ENCODE measurements at regions not wholly inside any gene's neighbourhood (a gene's known extent, or its start where the extent isn't known, plus 50 kb on each side); places are given as distances from the start of the nearest gene placed in this dataset.

DNA sequence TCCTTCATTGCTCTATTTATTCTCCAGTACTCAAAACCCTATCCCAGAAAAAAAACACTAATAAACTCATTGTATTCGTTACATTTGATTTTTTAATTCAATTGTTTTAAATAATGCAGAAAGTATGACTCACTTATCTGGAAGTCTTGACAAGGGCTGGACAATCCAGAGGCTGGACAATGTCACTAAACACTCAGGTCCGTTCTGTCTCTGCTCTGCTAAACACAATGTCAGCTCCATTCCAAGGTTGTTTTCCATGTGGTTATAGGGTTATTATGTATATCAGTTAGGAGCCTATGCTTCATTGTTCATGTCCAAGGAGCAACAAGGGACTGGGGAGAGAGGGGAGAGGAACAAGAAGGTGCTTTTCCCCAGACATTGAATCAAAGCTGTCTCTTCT lies 125.5 kb downstream of the IRS1 start:
- Histone ChIP-seq H3K9me3 (ENCODE audit: low read length) (no peaks in the 10 kb centered on the region), H3K27ac (ENCODE audit: extremely low read length, insufficient read depth, low read length) (no peak overlapping the region), H3K9ac (ENCODE audit: insufficient read depth, low read depth, low read length) (no peak overlapping the region), H3K4me2 (ENCODE audit: low read depth, low read length) (no peak overlapping the region), H3K36me3 (replicated peaks in 1 of 2; ENCODE audit: control insufficient read depth in 1 of 2, insufficient read depth in 2 of 2, low read length in 2 of 2) (no peaks in the 10 kb centered on the region), H3K79me2 (ENCODE audit: insufficient read depth, low read length) (no peaks in the 10 kb centered on the region), H3K27me3 (ENCODE audit: control insufficient read depth in 1 of 2, insufficient read depth in 2 of 2, low read length in 2 of 2) (no peaks in the 10 kb centered on the region), H2AFZ (ENCODE audit: low read length) (no peak overlapping the region), H4K20me1 (ENCODE audit: insufficient read depth, low read length) (no peaks in the 10 kb centered on the region), H3K4me1 (ENCODE audit: insufficient read depth, low read length) (peaks cover 24% of the 10 kb centered on the region), H3K4me3 (replicated peaks in 1 of 3; ENCODE audit: insufficient read depth in 1 of 3, low read depth in 2 of 3, low read length in 3 of 3) (no peak overlapping the region)
- FAIRE-seq (no peak), ATAC-seq (no peak), DNase-seq (ENCODE audit: low spot score) (no peak)
- in situ Hi-C loops (cut with HindIII; ENCODE audit: extremely low pct_ligation_motif_present, low pct_unique_long_range_greater_than_20kb) = no loop called here
- WGBS (ENCODE audit: low lambda C conversion rate) = 58% methylated on average over 2 of the region's 2 CpGs
- TF ChIP-seq JUNB (CRISPR knock-in tag; IDR thresholded peaks at IDR 0.05; ENCODE audit: borderline replicate concordance) (0 out of 2 replicates have a peak, but pooled peaks have one; percentile 13), ZNF501 (CRISPR knock-in tag; IDR thresholded peaks at IDR 0.05) (no peak), ZNF879 (CRISPR knock-in tag; IDR thresholded peaks at IDR 0.05) (no peak), ZNF629 (CRISPR knock-in tag; conservative IDR thresholded peaks at IDR 0.05) (no peak)
- TF ChIP-seq, protein P1, sequence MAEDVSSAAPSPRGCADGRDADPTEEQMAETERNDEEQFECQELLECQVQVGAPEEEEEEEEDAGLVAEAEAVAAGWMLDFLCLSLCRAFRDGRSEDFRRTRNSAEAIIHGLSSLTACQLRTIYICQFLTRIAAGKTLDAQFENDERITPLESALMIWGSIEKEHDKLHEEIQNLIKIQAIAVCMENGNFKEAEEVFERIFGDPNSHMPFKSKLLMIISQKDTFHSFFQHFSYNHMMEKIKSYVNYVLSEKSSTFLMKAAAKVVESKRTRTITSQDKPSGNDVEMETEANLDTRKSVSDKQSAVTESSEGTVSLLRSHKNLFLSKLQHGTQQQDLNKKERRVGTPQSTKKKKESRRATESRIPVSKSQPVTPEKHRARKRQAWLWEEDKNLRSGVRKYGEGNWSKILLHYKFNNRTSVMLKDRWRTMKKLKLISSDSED (CRISPR knock-in tag; IDR thresholded peaks at IDR 0.05) = no peak
- TF ChIP-seq, protein P2, sequence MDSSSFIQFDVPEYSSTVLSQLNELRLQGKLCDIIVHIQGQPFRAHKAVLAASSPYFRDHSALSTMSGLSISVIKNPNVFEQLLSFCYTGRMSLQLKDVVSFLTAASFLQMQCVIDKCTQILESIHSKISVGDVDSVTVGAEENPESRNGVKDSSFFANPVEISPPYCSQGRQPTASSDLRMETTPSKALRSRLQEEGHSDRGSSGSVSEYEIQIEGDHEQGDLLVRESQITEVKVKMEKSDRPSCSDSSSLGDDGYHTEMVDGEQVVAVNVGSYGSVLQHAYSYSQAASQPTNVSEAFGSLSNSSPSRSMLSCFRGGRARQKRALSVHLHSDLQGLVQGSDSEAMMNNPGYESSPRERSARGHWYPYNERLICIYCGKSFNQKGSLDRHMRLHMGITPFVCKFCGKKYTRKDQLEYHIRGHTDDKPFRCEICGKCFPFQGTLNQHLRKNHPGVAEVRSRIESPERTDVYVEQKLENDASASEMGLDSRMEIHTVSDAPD (CRISPR knock-in tag; IDR thresholded peaks at IDR 0.05) = no peak
- ChIA-PET POLR2A (no interaction called here), CTCF (ENCODE audit: low intra/inter-chr PET ratio, low total read pairs) (no interaction called here)
- intact Hi-C loops (cut with micrococcal nuclease; ENCODE audit: unreplicated experiment) = no loop called here
- BruUV-seq (replicated peaks) = no TSS peak

DNA sequence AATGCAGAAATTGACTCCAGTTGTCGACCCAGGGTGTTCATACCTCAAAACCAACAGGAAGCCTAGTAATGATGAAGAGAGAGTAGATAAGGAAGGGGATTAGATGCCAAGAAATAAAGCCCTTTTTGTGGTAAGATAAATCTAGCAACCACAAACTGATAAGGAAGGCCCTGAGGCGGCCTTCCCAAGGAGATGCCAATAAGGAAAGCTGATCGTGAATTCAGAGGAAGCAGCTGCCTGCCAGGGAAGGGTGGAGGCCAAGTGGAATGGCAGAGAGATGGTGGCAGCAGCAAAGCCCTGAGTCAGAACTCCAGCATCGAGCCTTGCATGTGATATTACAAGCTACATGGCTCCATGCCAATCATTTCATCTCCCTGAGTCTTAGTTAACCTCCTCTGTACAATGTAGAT lies 126.3 kb downstream of the IRS1 start:
- CTCF ChIA-PET (ENCODE audit: low intra/inter-chr PET ratio, low total read pairs) = no interaction called here
- H3K27ac ChIP-seq (ENCODE audit: extremely low read length, insufficient read depth, low read length) = no peak overlapping the region
- no peaks in the 10 kb centered on the region for H3K27me3 ChIP-seq (ENCODE audit: control insufficient read depth in 1 of 2, insufficient read depth in 2 of 2, low read length in 2 of 2)
- FAIRE-seq (no peak), ATAC-seq (no peak), DNase-seq (ENCODE audit: low spot score) (no peak)
- WGBS (ENCODE audit: low lambda C conversion rate) = 53% methylated on average over 4 of the region's 4 CpGs
- H3K79me2 ChIP-seq (ENCODE audit: insufficient read depth, low read length) = no peaks in the 10 kb centered on the region
- no peaks in the 10 kb centered on the region for H3K36me3 ChIP-seq (replicated peaks in 1 of 2; ENCODE audit: control insufficient read depth in 1 of 2, insufficient read depth in 2 of 2, low read length in 2 of 2)
- no peak overlapping the region for H3K9ac ChIP-seq (ENCODE audit: insufficient read depth, low read depth, low read length)
- H3K4me2 ChIP-seq (ENCODE audit: low read depth, low read length) = no peak overlapping the region
- no peak overlapping the region for H2AFZ ChIP-seq (ENCODE audit: low read length)
- POLR2A ChIA-PET = no interaction called here
- no peaks in the 10 kb centered on the region for H4K20me1 ChIP-seq (ENCODE audit: insufficient read depth, low read length)
- in situ Hi-C loops (cut with HindIII; ENCODE audit: extremely low pct_ligation_motif_present, low pct_unique_long_range_greater_than_20kb) (no loop called here), intact Hi-C loops (cut with micrococcal nuclease; ENCODE audit: unreplicated experiment) (no loop called here)
- no peak overlapping the region for H3K4me3 ChIP-seq (replicated peaks in 1 of 3; ENCODE audit: insufficient read depth in 1 of 3, low read depth in 2 of 3, low read length in 3 of 3)
- H3K9me3 ChIP-seq (ENCODE audit: low read length) = no peaks in the 10 kb centered on the region
- BruUV-seq (replicated peaks) = no TSS peak
- peaks cover 24% of the 10 kb centered on the region for H3K4me1 ChIP-seq (ENCODE audit: insufficient read depth, low read length)
- TF ChIP-seq ZSCAN29 (CRISPR knock-in tag; conservative IDR thresholded peaks at IDR 0.05) = no peak
- no peak for TF ChIP-seq SIN3B (IDR thresholded peaks at IDR 0.05; ENCODE audit: low read length)
- TF ChIP-seq ZFP36L1 (CRISPR knock-in tag; IDR thresholded peaks at IDR 0.05) = no peak
- TF ChIP-seq, protein P3, sequence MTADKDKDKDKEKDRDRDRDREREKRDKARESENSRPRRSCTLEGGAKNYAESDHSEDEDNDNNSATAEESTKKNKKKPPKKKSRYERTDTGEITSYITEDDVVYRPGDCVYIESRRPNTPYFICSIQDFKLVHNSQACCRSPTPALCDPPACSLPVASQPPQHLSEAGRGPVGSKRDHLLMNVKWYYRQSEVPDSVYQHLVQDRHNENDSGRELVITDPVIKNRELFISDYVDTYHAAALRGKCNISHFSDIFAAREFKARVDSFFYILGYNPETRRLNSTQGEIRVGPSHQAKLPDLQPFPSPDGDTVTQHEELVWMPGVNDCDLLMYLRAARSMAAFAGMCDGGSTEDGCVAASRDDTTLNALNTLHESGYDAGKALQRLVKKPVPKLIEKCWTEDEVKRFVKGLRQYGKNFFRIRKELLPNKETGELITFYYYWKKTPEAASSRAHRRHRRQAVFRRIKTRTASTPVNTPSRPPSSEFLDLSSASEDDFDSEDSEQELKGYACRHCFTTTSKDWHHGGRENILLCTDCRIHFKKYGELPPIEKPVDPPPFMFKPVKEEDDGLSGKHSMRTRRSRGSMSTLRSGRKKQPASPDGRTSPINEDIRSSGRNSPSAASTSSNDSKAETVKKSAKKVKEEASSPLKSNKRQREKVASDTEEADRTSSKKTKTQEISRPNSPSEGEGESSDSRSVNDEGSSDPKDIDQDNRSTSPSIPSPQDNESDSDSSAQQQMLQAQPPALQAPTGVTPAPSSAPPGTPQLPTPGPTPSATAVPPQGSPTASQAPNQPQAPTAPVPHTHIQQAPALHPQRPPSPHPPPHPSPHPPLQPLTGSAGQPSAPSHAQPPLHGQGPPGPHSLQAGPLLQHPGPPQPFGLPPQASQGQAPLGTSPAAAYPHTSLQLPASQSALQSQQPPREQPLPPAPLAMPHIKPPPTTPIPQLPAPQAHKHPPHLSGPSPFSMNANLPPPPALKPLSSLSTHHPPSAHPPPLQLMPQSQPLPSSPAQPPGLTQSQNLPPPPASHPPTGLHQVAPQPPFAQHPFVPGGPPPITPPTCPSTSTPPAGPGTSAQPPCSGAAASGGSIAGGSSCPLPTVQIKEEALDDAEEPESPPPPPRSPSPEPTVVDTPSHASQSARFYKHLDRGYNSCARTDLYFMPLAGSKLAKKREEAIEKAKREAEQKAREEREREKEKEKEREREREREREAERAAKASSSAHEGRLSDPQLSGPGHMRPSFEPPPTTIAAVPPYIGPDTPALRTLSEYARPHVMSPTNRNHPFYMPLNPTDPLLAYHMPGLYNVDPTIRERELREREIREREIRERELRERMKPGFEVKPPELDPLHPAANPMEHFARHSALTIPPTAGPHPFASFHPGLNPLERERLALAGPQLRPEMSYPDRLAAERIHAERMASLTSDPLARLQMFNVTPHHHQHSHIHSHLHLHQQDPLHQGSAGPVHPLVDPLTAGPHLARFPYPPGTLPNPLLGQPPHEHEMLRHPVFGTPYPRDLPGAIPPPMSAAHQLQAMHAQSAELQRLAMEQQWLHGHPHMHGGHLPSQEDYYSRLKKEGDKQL (CRISPR knock-in tag; IDR thresholded peaks at IDR 0.05; ENCODE audit: low read depth) = no peak
- TF ChIP-seq YEATS4 (CRISPR knock-in tag; IDR thresholded peaks at IDR 0.05; ENCODE audit: borderline replicate concordance) = no peak
- TF ChIP-seq ZNF501 (CRISPR knock-in tag; IDR thresholded peaks at IDR 0.05) = no peak
- TF ChIP-seq KDM3A (CRISPR knock-in tag; IDR thresholded peaks at IDR 0.05; ENCODE audit: low read depth) = no peak
